ENCODE measurements at regions not wholly inside any gene's neighbourhood (a gene's known extent, or its start where the extent isn't known, plus 50 kb on each side); places are given as distances from the start of the nearest gene placed in this dataset.

DNA sequence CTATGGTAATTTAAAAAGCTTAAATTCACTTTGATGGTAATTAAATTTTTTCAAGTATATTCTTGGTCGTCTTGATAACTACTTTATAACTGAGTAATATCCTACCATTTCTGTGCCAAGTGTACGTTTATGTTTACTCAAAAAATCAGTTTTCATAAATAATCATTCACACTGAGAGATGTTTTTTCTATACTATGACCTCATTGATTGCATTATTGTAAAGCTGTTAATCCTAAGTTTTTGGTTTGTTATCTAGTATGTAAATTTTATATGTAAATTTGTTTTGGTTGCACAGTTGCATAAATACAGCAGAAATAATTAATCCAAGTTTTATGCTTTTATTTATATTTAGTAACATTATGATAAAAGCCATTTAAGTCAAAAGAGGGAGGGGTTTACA lies 196.4 kb upstream of the PRICKLE1 start:
- H3K4me3 ChIP-seq, result no peak overlapping the region
- BruUV-seq (replicated peaks), result no TSS peak
- FAIRE-seq (no peak), ATAC-seq (no peak), DNase-seq (ENCODE audit: low read depth, low spot score) (no peak)
- no peaks in the 10 kb centered on the region for H3K36me3 ChIP-seq (ENCODE audit: control insufficient read depth in 2 of 2, insufficient read depth in 2 of 2, low read length in 1 of 2)
- no peaks in the 10 kb centered on the region for H4K20me1 ChIP-seq (ENCODE audit: control insufficient read depth, insufficient read depth)
- WGBS (ENCODE audit: insufficient coverage, insufficient replicate concordance, low lambda C conversion rate, missing lambda C conversion rate), result 0% methylated on average over 2 of the region's 2 CpGs
- ChIA-PET SMC1A (ENCODE audit: uncharacterized antibody, unreplicated experiment) (no interaction called here), CTCF (interaction anchor here (0.8 kb wide), 1 partner anchor 303 kb away, joined by 3 read pairs; no protein-coding TSS in a partner anchor), RAD21 (ENCODE audit: unreplicated experiment) (no interaction called here), POLR2A (no interaction called here)
- no peaks in the 10 kb centered on the region; a peak in 1 of 4 replicates for H3K27me3 ChIP-seq (replicated peaks in 1 of 2; ENCODE audit: control insufficient read depth in 2 of 2, insufficient read depth in 2 of 2, low read length in 1 of 2)
- H3K27ac ChIP-seq (ENCODE audit: control insufficient read depth, insufficient read depth), result no peak overlapping the region
- intact Hi-C loops (cut with micrococcal nuclease; ENCODE audit: unreplicated experiment) (no loop called here), in situ Hi-C loops (cut with MboI) (no loop called here)
- no peak overlapping the region for H3K9ac ChIP-seq (ENCODE audit: control insufficient read depth, insufficient read depth, low read length)
- no peaks in the 10 kb centered on the region for H3K4me1 ChIP-seq (ENCODE audit: control insufficient read depth, insufficient read depth, low read length)
- H3K9me3 ChIP-seq (replicated peaks; ENCODE audit: control insufficient read depth, insufficient read depth, low read length), result no peaks in the 10 kb centered on the region
- TF ChIP-seq ASH2L (IDR thresholded peaks at IDR 0.05; ENCODE audit: borderline replicate concordance, low read depth), result no peak
- no peak for TF ChIP-seq MEF2A (IDR thresholded peaks at IDR 0.05; ENCODE audit: insufficient read depth, low read depth, low read length)
- no peak for TF ChIP-seq POLR2AphosphoS5 (IDR thresholded peaks at IDR 0.05; ENCODE audit: low read length)
- no peak overlapping the region for H2AFZ ChIP-seq (ENCODE audit: control insufficient read depth, low read depth, low read length)
- H3K4me2 ChIP-seq (ENCODE audit: control insufficient read depth, insufficient read depth), result no peak overlapping the region
- H3K79me2 ChIP-seq (ENCODE audit: control insufficient read depth, insufficient read depth, low read length), result no peaks in the 10 kb centered on the region

DNA sequence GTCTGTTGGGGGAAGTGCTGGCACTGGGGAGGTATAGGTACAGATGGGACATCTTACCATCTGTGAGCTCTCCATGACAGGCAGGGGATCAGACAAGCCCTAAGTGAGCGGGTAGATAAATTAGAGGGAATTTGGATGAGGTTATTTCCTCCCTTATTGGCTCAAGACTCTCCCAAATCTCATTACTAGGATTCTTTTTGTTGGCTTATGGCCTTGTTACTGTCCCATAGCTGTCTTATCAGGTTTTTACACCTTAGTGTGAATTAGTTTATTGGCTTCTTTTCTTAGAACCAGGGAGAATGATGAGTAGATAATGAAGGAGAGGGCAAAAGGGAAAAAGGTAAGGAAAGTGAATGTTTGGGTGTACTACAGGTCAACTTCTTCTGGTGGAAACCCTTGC lies 191.1 kb upstream of the PRICKLE1 start:
- Histone ChIP-seq H3K27ac (ENCODE audit: control insufficient read depth, insufficient read depth) (no peak overlapping the region), H3K4me1 (ENCODE audit: control insufficient read depth, insufficient read depth, low read length) (no peaks in the 10 kb centered on the region), H2AFZ (ENCODE audit: control insufficient read depth, low read depth, low read length) (no peak overlapping the region), H3K27me3 (replicated peaks in 1 of 2; ENCODE audit: control insufficient read depth in 2 of 2, insufficient read depth in 2 of 2, low read length in 1 of 2) (no peaks in the 10 kb centered on the region), H3K4me3 (no peak overlapping the region), H3K9me3 (replicated peaks; ENCODE audit: control insufficient read depth, insufficient read depth, low read length) (no peaks in the 10 kb centered on the region), H3K79me2 (ENCODE audit: control insufficient read depth, insufficient read depth, low read length) (no peaks in the 10 kb centered on the region), H3K4me2 (ENCODE audit: control insufficient read depth, insufficient read depth) (no peak overlapping the region), H4K20me1 (ENCODE audit: control insufficient read depth, insufficient read depth) (no peaks in the 10 kb centered on the region), H3K9ac (ENCODE audit: control insufficient read depth, insufficient read depth, low read length) (no peak overlapping the region), H3K36me3 (ENCODE audit: control insufficient read depth in 2 of 2, insufficient read depth in 2 of 2, low read length in 1 of 2) (no peaks in the 10 kb centered on the region)
- WGBS (ENCODE audit: insufficient coverage, insufficient replicate concordance, low lambda C conversion rate, missing lambda C conversion rate), result 21% methylated on average over 1 of the region's 1 CpG
- ChIA-PET RAD21 (ENCODE audit: unreplicated experiment) (no interaction called here), POLR2A (no interaction called here), SMC1A (ENCODE audit: uncharacterized antibody, unreplicated experiment) (no interaction called here), CTCF (interaction anchor here (0.5 kb wide), 1 partner anchor 19 kb away, joined by 3 read pairs; no protein-coding TSS in a partner anchor)
- no peak for DNase-seq (ENCODE audit: low read depth, low spot score)
- TF ChIP-seq HDAC2 (IDR thresholded peaks at IDR 0.05) (no peak), CBX3 (IDR thresholded peaks at IDR 0.05; ENCODE audit: borderline replicate concordance, low read depth) (no peak), PAX5 (IDR thresholded peaks at IDR 0.05; ENCODE audit: borderline replicate concordance, low read depth, low read length) (no peak), IKZF1 (conservative IDR thresholded peaks at IDR 0.05) (no peak), POLR2AphosphoS5 (IDR thresholded peaks at IDR 0.05; ENCODE audit: low read length) (no peak), PML (IDR thresholded peaks at IDR 0.05; ENCODE audit: low read length) (no peak), KLF5 (IDR thresholded peaks at IDR 0.05; ENCODE audit: partially characterized antibody) (no peak)
- TF ChIP-seq, protein P1, sequence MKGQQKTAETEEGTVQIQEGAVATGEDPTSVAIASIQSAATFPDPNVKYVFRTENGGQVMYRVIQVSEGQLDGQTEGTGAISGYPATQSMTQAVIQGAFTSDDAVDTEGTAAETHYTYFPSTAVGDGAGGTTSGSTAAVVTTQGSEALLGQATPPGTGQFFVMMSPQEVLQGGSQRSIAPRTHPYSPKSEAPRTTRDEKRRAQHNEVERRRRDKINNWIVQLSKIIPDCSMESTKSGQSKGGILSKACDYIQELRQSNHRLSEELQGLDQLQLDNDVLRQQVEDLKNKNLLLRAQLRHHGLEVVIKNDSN (IDR thresholded peaks at IDR 0.05; ENCODE audit: borderline replicate concordance, extremely low read length, insufficient read depth, low read depth, low read length), result no peak
- TF ChIP-seq, protein P2, sequence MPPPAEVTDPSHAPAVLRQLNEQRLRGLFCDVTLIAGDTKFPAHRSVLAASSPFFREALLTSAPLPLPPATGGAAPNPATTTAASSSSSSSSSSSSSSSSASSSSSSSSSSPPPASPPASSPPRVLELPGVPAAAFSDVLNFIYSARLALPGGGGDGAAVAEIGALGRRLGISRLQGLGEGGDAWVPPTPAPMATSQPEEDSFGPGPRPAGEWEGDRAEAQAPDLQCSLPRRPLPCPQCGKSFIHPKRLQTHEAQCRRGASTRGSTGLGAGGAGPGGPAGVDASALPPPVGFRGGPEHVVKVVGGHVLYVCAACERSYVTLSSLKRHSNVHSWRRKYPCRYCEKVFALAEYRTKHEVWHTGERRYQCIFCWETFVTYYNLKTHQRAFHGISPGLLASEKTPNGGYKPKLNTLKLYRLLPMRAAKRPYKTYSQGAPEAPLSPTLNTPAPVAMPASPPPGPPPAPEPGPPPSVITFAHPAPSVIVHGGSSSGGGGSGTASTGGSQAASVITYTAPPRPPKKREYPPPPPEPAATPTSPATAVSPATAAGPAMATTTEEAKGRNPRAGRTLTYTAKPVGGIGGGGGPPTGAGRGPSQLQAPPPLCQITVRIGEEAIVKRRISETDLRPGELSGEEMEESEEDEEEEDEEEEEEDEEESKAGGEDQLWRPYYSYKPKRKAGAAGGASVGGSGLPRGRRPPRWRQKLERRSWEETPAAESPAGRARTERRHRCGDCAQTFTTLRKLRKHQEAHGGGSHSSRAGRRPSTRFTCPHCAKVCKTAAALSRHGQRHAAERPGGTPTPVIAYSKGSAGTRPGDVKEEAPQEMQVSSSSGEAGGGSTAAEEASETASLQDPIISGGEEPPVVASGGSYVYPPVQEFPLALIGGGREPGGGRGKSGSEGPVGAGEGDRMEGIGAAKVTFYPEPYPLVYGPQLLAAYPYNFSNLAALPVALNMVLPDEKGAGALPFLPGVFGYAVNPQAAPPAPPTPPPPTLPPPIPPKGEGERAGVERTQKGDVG (CRISPR knock-in tag; IDR thresholded peaks at IDR 0.05), result no peak
- no peak for FAIRE-seq
- intact Hi-C loops (cut with micrococcal nuclease; ENCODE audit: unreplicated experiment), result no loop called here
- BruUV-seq (replicated peaks), result no TSS peak
- in situ Hi-C loops (cut with MboI), result no loop called here
- no peak for ATAC-seq

All from GM12878 (cell line).